Limb (tissue), 2 donors: ENCODE measurements at regions not wholly inside any gene's neighbourhood (a gene's known extent, or its start where the extent isn't known, plus 50 kb on each side); places are given as distances from the start of the nearest gene placed in this dataset.
"Not testable (repeated sequence)": the region's sequence is repeated elsewhere in the genome, so short reads cannot be mapped to it uniquely, and the experiment has no call there.

Experiments
- DNase-seq, 2 donors: peaks; one replicate each; pipeline ENCODE4 v3.0.0-alpha.2; 2016; ENCODE audit errors: extremely low spot score in 2 of 2

DNA sequence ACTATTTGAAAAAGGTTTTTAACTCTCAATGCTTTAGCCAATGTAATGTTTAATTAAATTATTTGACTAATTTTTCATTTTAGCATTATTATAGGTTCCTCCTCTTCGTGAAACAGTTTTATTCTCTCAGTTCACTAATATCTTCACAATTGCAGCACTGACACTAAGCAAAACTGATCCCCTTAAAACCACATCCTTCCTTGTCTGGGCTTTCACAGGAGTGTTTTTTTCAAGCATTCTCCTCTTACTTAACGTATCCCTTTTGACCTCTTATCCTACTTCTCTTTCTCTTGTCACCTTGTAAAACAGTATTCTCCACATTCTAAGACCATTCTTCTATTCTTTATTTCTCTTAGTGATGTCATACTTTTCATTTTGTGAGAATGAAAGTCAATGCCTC, 112.8 kb downstream of the DSC3 start:
- DNase-seq = no peak

DNA sequence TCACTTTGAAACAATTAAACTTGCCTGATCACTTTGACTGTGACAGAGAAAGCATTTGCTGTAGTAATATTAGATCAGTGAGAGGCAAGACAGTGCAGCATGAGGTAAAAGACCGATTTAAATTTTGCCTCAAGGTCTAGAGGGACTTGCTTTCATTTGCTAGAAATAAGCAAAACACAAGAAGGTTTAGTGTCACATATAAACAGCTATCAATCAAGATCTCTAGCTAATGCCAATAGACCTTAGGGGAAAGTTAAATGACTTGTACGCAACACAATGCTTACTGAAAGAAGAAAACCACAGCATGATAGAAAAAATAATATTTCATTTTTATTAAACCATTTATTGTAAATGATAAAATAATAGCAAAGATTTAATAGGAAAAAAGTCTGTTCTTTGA, 113.5 kb downstream of the DSC3 start:
- DNase-seq = no peak

DNA sequence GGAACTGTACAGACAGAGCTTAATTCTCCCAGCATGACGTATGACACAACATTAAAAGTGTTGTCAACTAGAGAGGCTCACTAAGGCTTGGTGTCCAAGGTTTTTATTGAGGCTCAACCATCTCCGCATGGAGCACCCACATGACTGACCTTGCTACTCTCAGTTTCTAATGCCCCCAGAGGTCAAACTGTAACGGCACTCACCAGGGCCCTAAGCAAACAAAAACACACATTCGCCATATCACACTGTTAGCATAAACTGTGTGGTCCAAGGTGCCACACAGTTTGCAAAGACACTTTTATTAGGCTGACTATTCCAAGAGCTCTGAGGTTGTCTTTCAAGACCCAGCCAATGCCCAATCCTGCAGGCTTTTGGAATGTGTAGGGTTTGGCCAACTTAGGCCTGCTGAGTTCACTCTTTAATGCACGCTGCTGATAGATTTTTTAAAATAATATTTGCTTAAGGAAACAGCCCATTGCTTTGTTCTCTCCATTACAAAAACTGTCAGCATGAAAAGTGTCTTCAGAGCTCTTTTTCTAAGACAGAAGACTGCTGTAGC, 114.9 kb downstream of the DSC3 start:
- no peak for DNase-seq

DNA sequence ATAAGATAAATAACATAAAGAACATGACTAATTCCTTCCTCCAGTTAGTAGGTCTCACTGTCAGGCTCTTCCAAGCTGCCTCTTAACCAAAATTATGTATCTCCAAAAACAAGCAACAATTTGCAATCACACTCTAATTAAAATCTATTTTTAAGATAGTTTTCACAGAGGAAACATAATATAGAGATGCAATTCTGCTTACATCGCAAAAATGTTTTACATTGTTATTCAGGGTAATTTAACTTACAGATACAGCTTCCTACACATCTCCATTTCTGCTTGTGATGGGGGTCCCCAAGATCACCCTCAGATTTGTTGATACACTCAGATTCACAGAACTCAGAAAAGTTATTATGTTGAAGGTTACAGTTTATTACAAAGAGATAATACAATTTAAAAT, 115.5 kb downstream of the DSC3 start:
- no peak for DNase-seq

DNA sequence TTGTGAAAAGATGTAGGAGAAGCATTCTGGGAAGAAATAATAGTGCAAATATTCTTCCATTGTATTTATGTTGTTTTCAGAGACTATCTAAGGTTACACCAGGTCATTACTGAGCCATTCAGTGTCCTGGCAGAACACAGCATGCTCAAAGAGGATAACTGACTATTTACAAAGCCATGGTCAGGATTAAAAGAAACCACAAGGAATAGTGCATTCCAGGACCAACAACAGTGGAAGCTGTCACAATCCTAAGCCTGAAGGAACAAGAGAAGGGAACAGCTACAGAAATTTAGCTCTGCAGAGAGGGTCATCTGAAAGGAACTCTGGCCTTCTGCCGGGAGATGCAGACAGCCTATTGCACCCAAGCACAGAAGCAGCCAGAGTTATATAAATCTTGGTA, 116.7 kb downstream of the DSC3 start:
- DNase-seq = no peak

DNA sequence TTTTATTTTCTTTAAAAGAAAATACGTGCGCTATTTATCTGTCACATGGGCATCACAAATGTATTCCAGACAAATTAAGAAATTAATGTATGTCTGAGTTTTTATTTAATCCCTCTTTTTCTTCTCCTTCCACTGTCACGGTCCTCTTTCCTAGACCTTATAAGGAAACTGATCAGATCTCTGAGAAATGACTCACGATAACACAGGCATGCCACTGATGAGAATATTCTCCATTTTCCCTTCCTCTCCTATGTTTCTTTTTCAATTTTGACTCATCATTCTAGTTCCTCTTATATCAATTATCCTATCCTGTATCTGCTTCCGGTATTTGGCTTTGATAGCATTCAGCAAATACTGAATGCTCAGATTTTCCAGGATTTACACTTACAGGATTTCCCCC, 121.8 kb downstream of the DSC3 start:
- DNase-seq = no peak

DNA sequence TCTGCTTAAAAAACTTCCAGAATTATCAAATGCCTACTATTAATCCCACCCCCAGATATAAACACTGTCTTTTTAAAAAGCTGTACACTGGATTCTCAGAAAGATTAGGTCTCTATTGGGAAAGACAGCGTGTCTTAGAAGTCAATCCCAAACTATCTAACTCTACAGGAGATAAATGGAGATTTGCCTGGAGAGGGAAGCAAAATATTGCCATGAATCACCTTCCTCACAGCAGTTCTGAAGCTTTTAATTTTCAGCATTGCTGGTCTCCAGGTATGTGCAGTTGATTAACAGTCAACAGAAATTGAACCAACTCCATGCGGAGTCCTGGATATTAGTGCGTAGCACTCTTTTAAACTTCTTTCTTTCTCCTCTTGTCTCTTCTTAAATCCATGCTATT, 122.2 kb downstream of the DSC3 start:
- DNase-seq = no peak

DNA sequence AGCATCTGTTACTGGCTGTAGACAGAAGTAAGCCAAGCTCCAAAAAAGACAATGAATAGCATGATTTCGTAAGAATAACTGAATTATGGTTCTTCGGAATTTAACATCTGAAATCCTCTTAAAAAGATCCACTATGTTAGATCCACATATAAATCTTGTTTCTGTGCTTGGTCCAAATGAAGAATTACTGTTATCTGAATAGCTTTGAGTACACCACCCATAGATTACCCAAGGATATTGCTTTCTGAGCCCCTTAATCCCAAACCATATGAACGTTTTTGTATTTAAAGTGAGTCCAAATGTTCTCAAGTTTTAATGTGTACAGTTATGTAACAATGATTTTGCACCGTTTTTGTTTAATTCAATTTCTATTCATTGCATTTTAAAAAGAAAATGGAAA, 124.9 kb downstream of the DSC3 start:
- DNase-seq = no peak

DNA sequence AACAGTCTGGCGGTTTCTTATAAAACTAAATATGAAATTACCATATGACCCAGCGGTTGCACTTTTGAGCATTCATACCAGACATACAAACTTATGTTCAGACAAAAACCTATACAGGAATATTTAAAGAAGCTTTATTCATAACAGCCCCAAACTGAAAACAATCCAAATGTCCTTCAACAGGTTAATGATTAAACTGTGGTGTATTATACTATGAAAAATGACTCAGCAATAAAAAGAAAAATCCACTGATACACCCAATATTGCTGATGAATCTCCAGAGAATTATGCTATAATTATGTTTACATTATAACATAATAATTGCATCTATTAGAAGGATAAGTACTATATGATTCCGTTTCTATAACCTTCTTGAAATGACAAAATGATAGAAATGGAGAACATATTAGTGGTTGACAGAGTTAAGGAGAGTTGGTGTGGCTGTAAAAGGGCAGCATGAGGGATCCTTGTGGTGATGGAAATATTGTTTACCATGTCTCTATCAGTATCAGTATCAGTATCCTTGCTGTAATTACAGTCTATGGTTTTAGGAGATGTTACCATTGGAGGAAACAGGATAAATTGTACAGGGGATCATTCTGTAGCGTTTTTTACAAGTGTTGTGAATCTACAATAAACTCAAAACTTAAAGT, 127.1 kb downstream of the DSC3 start:
- no peak for DNase-seq

DNA sequence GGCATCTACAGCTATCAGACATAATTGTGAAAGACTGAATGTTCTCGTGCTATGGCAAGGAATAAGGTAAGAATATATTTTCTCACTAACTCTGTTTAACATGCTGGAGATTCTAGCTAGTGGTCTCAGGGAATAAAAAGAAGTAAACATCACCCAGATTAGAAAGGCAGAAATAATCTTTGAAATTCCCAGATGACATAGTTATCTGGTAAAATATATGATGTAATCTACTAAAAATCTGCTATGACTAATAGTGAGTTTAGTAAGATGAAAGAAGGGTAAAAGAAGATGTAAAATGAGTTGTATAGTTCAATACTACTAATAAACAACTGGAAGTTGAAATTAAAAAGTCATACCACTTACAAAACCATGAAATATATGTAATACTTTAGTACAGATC, 134.2 kb downstream of the DSC3 start:
- no peak for DNase-seq

DNA sequence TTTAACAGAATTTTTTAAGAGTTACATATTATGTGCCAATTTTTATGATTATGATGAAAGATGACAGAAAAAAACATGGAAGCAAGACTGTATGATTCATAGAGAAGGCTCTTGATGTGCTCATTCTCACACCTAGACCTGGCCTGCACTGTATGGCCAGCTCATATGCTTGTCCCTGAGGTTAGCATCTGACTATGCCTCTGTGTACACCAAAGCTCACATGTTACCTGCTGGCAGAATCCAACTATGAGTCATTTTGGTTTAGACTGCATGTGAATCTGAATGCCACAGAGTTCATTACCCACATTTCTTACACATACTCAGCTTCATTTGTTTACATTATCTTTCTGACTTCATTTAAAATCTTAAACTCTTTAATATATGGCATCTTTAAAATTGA, 139.0 kb downstream of the DSC3 start:
- no peak for DNase-seq

DNA sequence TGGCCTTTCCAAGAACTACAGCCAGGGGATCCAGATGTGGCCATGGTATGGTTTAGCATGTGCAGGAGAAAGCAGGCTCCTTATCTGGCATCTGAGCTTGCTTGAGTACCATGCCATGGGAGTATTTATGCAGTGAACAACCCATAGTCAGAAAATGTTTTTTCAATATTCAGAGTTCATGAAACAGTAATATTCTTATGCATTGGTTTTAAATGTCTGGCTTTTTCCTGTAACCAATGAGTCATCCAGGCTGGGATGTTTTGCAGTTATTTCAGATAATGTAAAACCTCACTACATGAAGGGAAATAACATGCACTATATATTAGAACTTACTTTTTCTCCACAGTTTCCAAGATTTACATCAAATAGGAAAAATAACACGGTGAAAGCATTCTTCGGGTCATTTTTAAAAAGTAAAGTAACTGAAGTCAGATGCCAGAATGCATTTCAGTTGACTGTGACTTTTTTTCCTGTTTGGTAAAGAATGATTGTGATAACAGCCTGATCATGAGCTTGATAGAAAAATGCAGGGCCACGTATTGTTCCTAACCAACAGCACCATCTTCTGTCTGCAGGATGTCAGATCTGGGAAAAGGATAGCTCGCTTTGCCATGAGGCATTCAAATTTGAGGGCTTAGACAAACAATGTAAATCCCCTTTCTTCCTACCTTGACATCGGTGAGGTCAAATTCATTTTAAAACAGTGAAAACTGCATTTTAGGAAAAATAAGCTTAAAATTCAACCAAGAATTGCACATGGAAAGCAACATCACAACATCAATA, 152.8 kb downstream of the DSC3 start:
- peak in 1 of 2 donors; percentile 6 for DNase-seq

DNA sequence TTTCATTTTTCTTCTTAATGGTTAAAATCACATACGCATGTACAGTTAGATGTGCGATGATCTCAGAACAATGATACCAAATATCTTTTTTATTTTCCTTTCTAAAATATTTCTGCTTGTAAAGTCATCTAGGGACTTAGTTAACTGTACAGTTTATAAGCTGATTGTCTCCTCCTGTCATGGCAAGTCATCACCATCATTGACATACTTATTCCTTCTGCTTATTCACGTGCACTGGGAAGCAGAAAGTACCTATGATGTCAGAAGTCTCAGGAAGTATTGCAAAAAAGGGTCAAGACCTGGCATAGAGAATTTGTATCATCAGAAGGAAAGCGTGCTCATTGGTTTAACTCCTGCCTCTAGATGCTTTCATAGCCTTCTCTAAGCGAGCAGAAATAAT, 154.2 kb downstream of the DSC3 start:
- DNase-seq = no peak

DNA sequence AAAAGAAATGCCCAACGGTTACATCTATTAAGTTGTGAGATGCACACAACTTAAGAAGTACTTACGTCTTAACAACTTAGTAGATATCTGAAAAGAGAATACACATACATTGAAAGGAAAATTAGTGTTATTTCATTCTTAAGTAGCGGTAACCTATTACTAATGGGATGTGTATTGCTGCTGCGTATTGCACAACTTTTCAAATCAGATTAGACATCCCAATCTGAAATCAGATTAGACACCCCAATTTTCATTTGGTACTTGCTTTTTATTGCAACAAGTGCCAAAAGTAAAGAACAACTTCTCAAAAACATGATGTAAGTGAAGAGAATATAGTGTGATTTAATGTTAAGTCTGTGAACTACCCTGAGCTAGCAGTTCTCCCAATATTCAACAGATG, 155.5 kb downstream of the DSC3 start:
- DNase-seq = no peak

DNA sequence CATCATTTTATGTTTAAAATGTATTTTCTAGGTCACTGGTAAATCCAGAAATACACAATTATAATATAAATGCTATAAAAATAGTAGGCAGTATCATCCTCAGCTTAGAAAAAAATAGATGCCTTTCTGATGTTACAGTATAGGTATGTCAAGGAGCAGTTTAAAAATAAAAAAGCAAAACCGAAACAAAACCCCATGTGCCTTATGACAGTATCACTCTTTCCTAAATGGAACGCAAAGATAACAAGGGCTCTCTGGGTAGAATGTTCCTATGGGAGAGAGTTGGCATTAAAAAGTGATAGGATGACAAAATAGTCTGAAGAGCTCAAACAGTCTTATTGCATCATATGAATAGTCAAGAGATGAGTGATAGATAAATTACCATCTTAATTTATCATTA, 172.1 kb downstream of the DSC3 start:
- no peak for DNase-seq

DNA sequence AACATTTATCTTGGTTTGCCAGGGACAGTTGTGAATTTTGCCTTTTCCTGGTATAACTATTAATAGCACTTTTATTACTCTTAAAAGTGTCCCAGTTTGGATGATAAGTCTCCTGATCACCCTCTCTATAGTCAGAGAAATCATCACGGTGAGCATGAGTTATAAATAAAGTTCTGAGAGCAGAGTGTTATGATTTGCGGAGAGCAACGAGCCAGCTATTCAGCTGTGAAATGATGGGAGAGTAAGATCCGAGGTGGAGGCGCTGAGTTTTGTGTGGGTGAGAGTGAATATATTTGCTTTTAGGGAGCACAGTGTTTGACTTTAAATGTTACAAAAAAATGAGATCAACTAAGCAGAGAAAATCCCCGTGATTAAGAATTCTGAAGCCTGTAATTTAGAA, 179.6 kb downstream of the DSC3 start:
- no peak for DNase-seq

DNA sequence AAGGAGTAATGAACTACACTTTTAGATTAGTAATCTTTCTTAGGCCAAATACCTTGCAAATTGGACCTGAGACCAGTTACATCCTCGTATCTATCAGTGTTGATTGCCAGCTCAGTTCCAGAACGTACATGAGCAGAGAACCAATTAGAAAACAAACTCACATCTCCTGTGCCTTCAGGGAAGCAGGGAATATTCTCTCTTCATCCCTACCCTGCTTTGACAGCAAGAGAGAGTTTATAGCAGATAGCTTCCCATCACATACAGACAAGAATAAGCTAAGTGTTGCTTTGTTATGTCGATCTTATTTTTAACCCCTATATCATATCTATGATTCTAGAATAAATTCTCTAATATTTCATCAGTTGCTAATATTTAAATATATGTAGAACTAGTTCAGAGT, 181.8 kb downstream of the DSC3 start:
- DNase-seq = no peak

DNA sequence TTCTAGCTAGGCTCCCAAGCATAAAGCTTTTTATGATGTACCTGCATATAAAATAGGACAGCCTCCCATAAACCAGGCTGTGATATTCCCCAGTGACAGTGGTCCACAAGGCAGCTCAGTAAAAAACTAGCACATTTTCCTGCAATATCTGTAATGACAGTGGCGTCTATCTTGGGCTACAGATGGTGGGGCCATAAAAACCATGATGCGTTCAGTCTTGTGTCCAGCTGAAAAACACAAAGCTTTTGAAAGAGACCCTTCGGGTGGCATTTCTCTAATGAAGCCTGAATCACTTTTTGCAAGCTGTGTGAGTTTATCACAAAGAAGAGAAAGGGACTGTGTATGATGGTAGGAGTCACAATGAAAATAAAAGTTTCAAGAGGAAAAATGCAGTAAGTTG, 183.5 kb downstream of the DSC3 start:
- DNase-seq = no peak

DNA sequence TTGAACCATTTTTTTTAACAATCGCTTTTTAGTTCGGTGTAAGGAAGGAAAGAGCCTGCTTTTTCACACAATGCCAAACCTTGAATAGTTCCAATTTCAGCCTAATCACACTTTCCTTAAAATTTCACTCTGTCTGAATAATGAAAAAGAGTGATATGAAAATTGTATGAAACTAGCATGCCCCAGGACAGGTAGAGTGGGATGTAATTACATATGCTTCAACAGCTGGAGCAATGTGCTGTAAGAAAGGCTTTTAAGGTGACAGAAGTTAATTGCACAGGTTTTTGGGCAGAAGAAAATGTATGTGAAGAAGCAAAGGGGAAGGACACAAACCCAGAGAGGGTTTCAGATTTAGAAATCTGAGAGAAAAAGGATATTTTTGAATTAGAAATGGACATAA, 184.0 kb downstream of the DSC3 start:
- no peak for DNase-seq

DNA sequence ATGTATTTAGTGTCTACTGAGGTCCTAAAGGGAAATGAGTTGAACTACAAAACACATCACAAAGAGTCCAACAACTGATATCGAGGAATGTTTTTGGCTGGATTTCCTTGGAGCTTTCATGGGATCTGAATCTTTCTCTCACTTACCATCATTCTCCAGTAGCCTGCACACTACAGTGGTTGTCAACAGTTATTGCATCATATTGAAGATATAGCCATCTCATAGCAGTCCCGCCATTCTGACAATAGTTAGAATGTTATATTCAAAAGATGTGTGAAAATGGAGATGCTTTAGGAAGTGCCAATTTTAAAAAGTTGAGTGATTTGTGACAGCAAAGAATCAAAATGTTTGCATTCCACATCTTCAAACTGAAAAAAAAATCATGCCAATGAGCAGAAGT, 186.8 kb downstream of the DSC3 start:
- DNase-seq = no peak

DNA sequence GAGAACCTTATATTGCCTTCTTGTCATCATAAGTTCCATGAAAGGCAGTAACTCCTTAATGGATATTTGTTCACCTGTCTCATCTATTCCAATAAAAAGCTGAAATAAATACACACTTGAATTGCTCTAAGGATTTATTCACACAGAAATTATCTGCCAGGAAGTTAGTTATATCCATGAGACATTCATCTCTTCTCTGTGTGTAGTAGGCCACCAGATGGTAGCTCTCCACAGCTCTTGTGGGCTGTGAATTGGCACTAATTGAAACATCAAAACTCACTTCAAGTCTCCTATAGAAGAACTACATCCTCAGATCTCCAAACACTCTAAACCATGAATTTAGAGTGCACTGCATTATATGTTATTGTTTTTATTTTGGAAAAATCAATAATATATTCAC, 189.6 kb downstream of the DSC3 start:
- DNase-seq = no peak

DNA sequence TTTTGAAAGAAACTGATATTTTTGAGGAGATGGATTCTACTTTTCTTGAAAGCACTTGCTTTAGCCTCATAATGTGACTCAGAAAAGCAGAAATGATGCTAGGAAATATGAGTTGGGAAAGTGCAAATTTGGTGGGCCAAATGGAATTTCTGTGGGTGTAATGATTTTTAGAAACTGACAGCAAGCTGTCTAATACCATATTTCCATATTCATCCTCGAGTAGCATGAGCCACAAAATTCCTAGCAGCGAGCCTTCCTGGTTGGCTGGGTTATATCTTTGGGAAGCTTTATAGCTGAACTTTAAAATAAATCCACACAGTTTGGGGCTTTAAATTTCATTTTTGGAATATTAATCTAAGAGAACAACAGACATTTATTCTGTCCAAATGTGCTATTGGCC, 190.0 kb downstream of the DSC3 start:
- no peak for DNase-seq

DNA sequence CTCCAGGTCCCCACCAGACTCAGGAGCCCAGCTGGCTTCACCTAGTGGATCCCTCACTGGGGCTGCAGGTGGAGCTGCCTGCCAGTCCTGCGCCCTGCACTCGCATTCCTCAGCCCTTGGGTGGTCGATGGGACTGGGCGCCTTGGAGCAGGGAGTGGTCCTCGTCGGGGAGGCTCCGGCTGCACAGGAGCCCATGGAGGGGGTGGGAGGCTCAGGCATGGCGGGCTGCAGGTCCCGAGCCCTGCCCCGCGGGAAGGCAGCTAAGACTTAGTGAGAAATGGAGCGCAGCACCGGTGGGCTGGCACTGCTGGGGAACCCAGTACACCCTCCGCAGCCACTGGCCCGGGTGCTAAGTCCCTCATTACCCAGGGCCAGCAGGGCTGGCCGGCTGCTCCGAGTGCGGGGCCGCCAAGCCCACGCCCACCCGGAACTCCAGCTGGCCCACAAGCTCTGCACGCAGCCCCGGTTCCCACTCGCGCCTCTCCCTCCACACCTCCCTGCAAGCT, 203.4 kb downstream of the DSC3 start:
- DNase-seq = not testable (repeated sequence)
